NCI-H82 treated with DMSO at 0.1 percent for 48 hours (cell line): ENCODE measurements at regions not wholly inside any gene's neighbourhood (a gene's known extent, or its start where the extent isn't known, plus 50 kb on each side); places are given as distances from the start of the nearest gene placed in this dataset.

ENCODE experiments used
- DNase-seq: peaks from one replicate; lab custom pipeline; 2025; ENCODE audit not compliant: unreplicated experiment; lab: John Stamatoyannopoulos, UW

DNA sequence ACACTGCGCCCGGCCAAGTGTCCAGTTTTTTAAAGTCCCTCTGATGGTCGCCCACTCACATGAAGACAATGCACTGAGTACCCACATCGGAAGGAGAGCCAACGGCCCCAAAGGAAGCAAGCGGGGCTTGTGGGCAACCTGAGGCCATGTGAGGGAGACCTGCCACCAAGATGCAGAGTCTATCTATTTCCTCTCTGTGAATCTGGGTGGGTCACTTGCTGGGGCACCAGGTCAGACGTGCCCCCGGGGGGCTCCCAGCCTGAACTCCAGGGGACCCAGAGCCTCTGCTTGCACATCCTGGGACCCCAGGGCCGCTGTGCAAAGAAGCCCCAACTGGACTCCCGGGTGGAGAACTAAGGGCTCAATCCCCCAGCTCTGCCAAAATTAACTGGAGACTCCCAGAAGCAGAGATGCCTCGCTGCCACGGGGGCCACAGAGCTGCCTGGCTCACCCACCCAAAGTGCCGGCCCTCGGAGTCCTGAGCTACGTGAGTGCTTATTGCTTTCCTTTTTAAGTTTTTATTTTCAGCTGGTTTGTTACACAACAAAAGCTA is 106.4 kb downstream of the BRD1 start:
- DNase-seq: no peak

GRCh38 chr22:49720279-49720959 is 107.3 kb downstream of the BRD1 start:
- DNase-seq: no peak

- DNase-seq: no peak
Observed at GRCh38 chr22:49719046-49719445, 108.6 kb downstream of the BRD1 start.

DNA sequence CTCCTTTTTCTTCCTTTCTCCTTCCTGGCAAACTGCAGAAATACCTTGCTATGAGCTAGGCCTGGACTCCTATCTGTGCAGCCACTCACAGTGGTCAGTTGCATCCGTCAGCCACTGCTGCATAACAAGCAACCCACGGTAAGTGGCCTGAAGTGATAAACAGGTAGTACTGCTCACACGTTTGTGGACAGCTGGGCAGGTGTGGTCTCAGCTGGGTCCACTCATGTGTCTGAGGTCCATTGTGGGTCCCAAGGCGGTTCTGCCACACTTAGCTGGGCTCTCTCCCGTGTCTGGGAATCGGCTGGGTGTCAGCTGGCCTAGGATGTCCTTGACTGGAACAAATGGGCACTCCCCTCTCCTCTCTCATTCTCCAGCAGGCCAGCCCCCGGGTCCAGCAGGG is 109.3 kb downstream of the BRD1 start:
- no peak for DNase-seq

DNA sequence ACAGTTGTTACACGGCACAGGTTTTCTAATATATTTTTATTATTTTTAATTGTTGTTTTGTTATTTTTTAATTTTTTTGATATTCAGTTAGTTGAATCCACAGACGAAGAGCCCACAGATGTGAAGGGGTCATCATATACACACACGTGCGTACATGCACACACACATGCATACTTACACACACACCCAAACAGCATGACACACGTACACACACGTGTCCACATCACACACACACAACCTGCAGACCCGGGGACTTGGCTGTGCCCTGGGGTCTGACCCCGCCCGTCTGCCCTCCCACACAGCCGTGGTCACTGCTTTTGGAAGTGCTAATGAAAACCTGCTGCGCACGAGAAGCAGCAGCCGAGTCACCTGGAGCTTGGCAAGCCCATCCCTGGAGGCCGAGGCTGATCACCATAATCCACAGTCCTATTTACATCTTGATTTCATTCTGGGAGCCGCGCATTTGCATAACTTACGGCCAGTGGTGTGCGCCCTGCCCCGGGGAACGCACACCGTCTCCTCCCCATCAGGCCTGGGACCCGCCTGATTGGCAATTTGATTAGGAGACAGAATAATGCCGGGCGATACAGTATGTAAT is 110.3 kb downstream of the BRD1 start:
- no peak for DNase-seq

DNA sequence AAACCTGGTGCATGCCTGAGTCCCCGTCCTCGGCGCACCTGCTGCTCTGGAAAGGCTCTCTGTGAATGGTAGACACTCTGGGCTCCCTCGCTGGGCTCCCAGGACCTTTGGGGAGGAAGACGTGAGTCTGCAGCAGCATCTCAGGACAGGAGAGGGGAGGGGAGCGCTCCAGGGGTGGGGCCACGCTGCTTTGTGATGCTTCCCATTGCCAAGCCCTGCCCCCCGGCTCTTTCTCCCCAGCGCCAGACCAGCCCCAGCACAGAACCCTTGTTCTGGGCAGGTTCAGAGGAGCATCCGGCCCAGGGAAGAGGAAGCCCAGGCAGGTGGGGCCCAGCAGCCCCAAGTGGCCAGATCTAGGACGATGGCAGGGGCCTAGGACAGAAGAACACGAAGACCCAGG is 111.2 kb downstream of the BRD1 start:
- no peak for DNase-seq

- no peak for DNase-seq
Observed at GRCh38 chr22:49715450-49715849, 112.2 kb downstream of the BRD1 start.

DNA sequence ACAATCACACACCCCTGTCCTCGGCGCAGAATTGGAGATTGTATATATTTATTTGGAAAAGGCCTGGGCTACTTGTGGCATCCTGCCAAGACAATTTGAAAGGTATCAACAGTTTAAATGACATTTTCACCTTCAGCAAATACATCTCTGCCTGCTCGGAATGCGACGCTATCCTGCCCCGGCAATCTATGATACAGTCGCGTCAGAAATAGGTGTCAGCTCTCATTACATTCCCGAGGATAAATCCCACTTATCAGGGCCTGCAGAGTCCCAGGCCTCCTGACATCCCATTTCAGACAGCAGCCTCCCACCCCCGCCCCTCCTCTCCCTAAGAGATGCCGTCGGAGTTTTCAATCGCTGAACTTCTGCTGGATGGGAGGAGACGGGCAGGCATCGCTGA is 114.7 kb downstream of the BRD1 start:
- DNase-seq: no peak

DNA sequence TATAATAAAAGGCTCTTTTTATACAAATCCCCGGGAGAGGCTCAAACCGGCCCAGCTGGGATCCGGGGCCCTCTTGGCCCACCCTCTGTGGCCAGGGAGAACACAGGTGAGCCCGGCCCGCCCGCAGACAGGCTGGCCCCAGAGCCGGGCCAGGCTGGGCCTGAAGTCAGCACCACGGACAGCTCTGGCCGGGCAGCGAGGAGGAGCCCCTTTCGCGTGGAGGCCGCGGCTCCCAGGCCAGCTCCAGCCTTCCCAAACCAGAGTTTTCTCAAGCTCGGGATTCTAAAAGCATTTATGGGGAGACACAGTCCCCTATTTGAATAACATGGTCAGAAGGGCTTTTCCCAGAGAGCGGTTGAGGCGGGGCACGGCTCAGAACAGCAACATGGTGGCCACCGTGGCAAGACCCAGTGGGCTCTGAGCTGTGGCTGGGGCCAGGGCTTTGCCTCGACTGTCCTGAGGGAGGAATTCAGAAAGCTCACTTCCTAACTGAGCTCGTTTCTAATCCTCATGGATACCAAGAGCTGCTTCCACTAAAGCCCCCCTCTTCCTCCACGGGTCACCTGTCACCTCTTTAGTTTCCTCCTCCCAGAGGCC is 115.4 kb downstream of the BRD1 start:
- DNase-seq: no peak

DNA sequence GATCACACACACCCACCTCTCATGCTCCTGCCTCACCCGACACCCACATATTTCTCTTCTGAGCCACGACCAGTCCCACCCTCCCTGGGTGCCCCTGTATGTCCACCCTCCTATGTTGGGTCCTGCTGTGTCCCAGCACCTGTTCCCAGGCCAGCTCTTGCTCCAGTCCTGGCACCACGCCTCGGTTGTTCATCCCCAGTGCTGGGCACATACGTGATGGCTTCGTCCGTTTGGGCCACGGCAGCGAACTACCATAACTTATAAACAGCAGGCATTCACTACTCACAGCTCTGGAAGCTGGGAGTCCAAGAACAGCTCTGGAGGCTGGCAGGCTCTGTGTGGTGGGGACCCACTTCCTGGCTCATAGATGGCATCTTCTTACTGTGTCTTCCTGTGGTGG is 116.9 kb downstream of the BRD1 start:
- DNase-seq: no peak

DNA sequence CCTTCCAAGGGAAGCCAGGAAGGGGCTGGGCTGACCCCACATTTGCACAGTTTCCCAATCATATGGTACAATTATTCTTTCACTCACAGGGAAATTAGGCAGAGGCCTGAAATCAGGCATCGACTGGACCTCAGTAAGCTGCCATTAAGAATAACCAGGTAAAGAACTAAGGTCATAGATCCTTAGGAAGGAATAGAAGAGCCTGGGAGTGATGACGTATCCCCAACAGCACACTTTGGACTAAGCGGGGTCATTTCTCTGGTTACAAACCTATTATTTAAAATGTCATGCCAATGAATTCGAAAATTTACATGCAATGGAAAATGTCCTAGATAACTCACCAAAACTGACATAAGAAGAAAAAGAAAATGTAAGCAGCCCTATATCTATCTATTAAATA is 118.2 kb downstream of the BRD1 start:
- no peak for DNase-seq

DNA sequence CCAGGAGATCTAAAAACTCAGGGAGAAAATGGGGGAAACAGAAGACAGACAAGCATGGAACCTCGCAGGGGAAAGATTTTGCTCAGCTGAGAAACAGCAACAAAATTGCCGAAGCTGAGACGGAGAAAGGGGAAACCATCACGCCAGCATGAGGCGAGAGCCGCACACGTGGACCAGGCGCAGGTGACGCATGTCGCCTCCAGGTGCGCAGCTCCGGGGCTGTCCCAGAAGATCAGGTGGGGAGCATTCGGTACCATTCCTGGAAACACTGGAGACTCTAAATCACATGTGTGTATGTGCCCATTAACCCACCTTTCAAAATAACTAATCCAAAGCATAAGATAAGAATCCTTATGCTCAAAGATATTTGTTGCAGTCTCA is 121.7 kb downstream of the BRD1 start:
- no peak for DNase-seq

DNA sequence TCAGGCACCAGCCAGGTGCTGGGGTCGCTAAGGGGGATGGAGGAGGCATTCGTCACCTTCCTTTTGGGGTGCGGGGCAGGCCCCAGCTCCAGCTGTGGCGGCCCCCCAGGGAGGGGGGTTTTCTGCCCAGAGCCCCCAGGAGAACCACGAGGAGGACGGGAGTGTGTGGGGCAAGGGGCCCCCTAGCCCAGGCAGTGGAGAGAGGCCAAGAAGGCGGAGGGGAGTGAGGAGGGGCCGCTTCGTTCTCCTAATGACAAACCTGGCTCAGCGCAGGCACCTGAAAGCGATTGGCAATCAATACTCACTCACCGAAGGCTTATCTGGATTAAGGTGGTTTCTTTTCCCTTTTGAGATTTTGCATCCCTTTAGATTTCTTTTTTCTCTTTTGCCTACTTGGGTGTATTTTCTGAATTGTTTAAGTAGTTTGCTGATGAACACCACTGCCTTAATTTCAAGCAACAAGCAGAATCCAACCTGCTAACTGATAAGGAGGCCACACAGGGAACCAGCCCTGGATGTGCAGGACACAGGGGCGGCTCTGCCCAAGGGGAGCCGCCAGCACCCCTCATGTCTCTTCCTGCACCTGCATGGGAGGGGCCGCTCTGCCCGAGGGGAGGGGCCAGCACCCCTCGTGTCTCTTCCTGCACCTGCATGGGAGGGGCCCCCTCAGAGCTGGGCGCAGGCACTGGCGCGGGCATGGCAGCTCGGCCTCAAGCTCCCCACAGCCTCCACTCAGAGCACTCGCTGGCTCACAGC is 122.3 kb downstream of the BRD1 start:
- DNase-seq: no peak

GRCh38 chr22:49704345-49705215 is 123.1 kb downstream of the BRD1 start:
- DNase-seq: no peak

- no peak for DNase-seq
Observed at GRCh38 chr22:49703990-49704344, 123.7 kb downstream of the BRD1 start.

DNA sequence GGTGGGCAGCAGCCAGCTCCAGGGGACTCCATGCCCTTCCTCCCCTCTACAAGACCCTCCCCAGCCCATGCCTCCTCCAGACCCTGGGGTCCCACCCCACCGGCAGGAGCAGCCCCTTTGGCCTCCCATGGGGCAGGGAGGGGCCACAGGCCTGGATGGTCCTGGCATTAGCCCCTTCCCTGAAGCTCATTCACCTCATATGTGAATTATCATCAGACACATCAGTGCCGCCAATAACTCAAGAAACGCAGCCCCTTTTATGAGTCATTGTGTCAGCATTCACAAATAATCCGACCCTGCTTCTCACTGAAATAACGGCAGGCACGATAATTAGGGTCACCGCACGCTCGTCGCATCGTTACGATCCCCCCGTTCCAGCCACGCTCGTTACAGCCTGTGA is 124.2 kb downstream of the BRD1 start:
- DNase-seq: no peak

DNA sequence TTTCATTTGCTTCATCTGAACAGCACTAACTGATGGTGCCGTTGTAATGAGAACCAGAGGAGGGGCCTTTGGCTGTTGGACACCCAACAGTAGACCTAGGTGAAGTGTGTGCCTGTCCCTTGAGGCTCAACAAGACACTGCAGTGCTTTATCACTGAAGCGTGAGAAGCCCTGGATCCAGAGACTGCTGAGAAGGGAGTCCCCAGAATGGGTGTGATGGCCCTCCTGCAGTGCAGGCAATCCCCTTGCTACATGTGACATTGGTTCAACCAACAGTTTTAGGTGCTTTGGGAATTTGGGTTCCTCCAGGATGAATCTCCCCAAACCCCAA is 125.6 kb downstream of the BRD1 start:
- DNase-seq: no peak

GRCh38 chr22:49701380-49702067 is 126.1 kb downstream of the BRD1 start:
- DNase-seq: no peak

DNA sequence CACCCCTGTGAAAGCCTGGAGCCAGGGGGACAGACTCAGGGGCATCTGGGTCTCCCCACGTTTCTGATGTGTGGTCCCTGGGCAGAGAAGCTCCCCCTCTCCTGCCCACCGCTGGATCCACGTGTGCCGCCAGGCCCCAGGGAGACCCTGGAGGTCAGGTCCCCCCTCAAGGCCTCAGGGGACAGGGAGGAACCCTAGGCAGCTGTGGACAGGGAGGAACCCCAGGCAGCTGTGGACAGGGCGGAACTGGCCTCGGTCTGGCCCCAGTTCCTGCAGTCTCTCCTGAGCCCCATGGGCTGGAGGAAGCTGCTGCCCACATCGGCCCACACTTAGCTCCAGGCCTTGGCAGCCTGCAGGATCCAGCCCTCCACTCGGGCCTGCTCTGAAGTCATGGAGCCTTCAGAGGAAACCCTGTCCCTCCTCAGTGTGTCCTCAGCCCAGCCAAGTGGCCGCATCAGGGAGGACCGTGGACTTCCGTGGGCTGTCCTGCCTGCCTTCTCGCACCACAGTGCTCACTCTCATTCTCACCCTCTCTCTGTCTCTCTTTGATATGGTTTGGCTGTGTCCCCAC is 127.7 kb downstream of the BRD1 start:
- DNase-seq: no peak

- no peak for DNase-seq
Observed at GRCh38 chr22:49699476-49699875, 128.2 kb downstream of the BRD1 start.
